ENCODE measurements at regions not wholly inside any gene's neighbourhood (a gene's known extent, or its start where the extent isn't known, plus 50 kb on each side); places are given as distances from the start of the nearest gene placed in this dataset.

DNA sequence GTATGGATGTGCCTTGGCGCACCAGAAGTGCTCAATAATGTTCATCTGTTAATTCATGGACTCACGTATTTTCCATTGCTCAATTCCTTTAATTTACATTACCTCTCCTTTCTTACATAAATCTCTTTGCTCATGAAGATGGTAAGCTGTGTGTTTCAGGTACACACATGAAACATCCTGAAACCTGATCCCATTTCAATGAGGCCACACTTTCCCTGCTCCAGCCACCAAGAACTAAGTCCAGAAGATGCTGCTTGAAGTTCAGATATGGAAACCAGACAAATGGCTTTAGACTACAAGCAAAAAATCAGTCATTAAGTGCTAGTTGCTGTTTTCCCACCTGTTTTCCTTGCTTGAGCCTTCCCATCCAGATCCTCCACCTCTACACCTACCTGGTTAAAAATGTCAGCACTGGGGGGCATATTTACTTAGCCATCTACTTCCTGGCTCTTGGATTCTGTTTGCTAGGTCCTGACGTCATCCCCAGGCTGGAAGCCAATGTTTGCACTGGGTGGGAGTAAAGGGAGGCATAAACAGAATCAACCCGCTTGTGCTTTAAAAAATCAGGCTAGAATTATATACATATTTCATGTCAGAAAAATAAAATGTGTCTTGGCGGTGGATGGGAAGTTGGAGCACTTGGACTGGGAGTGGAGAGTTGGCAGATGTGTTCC lies 309.7 kb downstream of the OSR1 start (continued):
- TF ChIP-seq, protein P1, sequence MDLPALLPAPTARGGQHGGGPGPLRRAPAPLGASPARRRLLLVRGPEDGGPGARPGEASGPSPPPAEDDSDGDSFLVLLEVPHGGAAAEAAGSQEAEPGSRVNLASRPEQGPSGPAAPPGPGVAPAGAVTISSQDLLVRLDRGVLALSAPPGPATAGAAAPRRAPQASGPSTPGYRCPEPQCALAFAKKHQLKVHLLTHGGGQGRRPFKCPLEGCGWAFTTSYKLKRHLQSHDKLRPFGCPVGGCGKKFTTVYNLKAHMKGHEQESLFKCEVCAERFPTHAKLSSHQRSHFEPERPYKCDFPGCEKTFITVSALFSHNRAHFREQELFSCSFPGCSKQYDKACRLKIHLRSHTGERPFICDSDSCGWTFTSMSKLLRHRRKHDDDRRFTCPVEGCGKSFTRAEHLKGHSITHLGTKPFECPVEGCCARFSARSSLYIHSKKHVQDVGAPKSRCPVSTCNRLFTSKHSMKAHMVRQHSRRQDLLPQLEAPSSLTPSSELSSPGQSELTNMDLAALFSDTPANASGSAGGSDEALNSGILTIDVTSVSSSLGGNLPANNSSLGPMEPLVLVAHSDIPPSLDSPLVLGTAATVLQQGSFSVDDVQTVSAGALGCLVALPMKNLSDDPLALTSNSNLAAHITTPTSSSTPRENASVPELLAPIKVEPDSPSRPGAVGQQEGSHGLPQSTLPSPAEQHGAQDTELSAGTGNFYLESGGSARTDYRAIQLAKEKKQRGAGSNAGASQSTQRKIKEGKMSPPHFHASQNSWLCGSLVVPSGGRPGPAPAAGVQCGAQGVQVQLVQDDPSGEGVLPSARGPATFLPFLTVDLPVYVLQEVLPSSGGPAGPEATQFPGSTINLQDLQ (CRISPR knock-in tag; IDR thresholded peaks at IDR 0.05): no peak
- TF ChIP-seq HMG20A (CRISPR knock-in tag; IDR thresholded peaks at IDR 0.05; ENCODE audit: borderline replicate concordance): 0 out of 2 replicates have a peak, but pooled peaks have one; percentile 11
- no peak for TF ChIP-seq RXRA (CRISPR knock-in tag; IDR thresholded peaks at IDR 0.05)
- TF ChIP-seq ZNF274 (CRISPR knock-in tag; IDR thresholded peaks at IDR 0.05): no peak
- TF ChIP-seq ATF1 (CRISPR knock-in tag; IDR thresholded peaks at IDR 0.05): peak; percentile 73
- TF ChIP-seq ZFX (CRISPR knock-in tag; IDR thresholded peaks at IDR 0.05; ENCODE audit: low read depth): no peak
- TF ChIP-seq, protein P2, sequence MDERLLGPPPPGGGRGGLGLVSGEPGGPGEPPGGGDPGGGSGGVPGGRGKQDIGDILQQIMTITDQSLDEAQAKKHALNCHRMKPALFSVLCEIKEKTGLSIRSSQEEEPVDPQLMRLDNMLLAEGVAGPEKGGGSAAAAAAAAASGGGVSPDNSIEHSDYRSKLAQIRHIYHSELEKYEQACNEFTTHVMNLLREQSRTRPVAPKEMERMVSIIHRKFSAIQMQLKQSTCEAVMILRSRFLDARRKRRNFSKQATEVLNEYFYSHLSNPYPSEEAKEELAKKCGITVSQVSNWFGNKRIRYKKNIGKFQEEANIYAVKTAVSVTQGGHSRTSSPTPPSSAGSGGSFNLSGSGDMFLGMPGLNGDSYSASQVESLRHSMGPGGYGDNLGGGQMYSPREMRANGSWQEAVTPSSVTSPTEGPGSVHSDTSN (CRISPR knock-in tag; IDR thresholded peaks at IDR 0.05): 0 out of 2 replicates have a peak, but pooled peaks have one; percentile 17
- TF ChIP-seq TBX3 (IDR thresholded peaks at IDR 0.05; ENCODE audit: borderline replicate concordance): no peak
- TF ChIP-seq SAP130 (CRISPR knock-in tag; IDR thresholded peaks at IDR 0.05; ENCODE audit: low read depth): 0 out of 2 replicates have a peak, but pooled peaks have one; percentile 26
- peak; percentile 69 for TF ChIP-seq ZEB1 (IDR thresholded peaks at IDR 0.05; ENCODE audit: insufficient replicate concordance, low read depth)
- no peak for TF ChIP-seq NR2F1 (CRISPR knock-in tag; IDR thresholded peaks at IDR 0.05)
- 0 out of 2 replicates have a peak, but pooled peaks have one; percentile 53 for TF ChIP-seq CBX5 (CRISPR knock-in tag; IDR thresholded peaks at IDR 0.05; ENCODE audit: borderline replicate concordance)
- no peak for TF ChIP-seq ZNF205 (CRISPR knock-in tag; IDR thresholded peaks at IDR 0.05)
- TF ChIP-seq ZNF724P (CRISPR knock-in tag; IDR thresholded peaks at IDR 0.05; ENCODE audit: borderline replicate concordance): no peak
- TF ChIP-seq SALL1 (CRISPR knock-in tag; IDR thresholded peaks at IDR 0.05): 0 out of 2 replicates have a peak, but pooled peaks have one; percentile 30
- no peak for TF ChIP-seq ZNF432 (CRISPR knock-in tag; IDR thresholded peaks at IDR 0.05; ENCODE audit: borderline replicate concordance)
- no peak for TF ChIP-seq ZNF121 (CRISPR knock-in tag; IDR thresholded peaks at IDR 0.05)
- TF ChIP-seq, protein P3, sequence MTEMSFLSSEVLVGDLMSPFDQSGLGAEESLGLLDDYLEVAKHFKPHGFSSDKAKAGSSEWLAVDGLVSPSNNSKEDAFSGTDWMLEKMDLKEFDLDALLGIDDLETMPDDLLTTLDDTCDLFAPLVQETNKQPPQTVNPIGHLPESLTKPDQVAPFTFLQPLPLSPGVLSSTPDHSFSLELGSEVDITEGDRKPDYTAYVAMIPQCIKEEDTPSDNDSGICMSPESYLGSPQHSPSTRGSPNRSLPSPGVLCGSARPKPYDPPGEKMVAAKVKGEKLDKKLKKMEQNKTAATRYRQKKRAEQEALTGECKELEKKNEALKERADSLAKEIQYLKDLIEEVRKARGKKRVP (CRISPR knock-in tag; IDR thresholded peaks at IDR 0.05): peak in 1 of 2 experiments; percentile 59; a peak in 2 of 4 replicates
